ENCODE measurements at regions not wholly inside any gene's neighbourhood (a gene's known extent, or its start where the extent isn't known, plus 50 kb on each side); places are given as distances from the start of the nearest gene placed in this dataset.

GRCh38 chr2:204312105-204312504 lies 233.2 kb upstream of the PARD3B start:
- no peak for TF ChIP-seq CTCF (IDR thresholded peaks at IDR 0.05)
- no peak for TF ChIP-seq POLR2A (IDR thresholded peaks at IDR 0.05)

Data from right lobe of liver (tissue), 4 donors.